GM19463 (cell line): ENCODE measurements at regions not wholly inside any gene's neighbourhood (a gene's known extent, or its start where the extent isn't known, plus 50 kb on each side); places are given as distances from the start of the nearest gene placed in this dataset.

ENCODE experiments used
- ATAC-seq: cut with Tn5 transposase; IDR thresholded peaks from one replicate; pipeline ENCODE4 v1.9.1; 2021; ENCODE audit warnings: mild to moderate bottlenecking, moderate library complexity; ENCODE audit not compliant: unreplicated experiment

DNA sequence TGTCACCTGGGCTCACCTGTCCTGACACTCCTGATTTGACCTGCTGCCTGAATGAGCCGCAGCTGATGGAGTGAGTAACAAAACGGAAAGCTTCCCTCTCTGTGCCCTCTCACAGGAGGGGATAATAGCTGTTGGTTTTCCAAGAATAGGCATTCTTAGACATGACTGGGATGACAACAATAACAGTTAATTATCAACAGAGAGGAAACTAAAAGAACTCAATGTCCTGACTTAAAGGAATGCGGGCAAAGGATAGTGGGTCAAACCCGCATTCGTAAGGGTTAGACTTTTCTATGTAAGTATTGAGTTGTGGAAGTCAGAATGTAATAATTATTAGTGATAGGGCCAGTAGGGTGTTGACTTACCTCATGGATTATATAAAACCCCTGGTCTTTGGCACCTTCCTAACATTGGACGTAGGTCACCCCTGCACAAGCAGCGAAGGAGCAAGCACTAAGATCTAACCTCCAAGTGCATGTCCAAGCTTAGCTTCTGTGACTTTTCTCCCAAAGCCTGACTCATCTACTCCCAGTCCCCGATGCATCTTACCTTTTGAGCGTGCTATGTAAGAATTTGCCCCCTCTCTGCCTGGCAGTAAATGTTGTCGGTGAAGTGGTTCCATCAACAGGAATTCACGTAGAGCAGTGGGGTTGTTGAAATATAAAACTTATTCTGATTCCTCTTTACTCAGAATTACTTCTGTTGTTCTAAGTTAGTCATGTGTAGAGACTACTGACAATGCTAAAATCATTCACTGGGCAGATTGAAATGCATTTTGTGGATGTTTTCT lies 442.3 kb downstream of the FGF9 start:
- no peak for ATAC-seq

DNA sequence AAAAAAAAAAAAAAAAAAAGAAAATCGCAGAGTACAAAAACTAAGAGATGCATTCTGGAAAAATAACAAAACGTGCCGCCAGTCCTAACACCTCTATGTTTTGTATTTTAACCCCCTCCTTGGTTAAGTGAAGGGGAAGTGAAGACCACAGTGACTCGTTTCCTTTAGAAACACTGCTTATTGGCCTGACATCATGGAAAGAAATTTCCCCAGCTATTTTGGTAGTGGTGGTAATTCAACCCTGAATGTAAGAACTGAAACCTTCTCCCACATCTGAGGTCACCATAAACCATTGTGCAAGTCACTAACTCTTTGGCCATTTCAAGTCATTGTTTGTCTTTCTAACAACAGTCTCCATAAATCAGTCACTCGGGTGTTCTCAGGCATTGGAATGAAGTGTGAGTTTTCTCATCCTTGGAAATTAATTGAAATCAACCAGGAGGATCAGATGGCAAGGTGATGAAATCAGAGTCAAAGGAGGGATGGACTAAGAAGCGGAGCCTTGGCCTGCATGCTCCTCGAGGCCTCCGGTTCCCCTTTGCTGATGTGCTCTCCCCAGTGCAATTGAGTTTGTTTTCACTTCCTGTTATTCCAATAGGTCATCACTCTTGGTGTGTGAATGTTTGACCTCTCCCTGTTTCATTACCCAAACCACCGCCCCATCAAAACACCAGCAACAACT lies 443.9 kb downstream of the FGF9 start:
- ATAC-seq, result peak; percentile 85

DNA sequence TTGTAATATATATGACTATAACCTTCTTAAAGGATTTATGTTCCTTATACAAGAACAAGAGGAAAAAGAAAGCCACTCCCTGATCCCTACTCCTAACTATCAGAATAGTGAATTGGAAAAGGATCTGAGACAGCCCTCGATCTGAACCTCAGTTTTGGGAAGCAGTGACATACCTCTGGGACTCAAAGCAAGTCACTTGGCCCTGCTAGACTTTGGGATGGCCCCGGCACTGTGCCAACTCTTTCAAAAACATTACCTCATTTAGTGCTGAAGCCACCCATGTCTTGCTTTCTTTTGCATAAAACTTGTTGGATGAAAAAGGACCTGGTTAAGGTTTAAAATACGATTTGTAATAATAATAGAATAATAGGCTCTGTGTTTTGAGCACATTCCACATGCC lies 447.3 kb downstream of the FGF9 start:
- ATAC-seq, result no peak

DNA sequence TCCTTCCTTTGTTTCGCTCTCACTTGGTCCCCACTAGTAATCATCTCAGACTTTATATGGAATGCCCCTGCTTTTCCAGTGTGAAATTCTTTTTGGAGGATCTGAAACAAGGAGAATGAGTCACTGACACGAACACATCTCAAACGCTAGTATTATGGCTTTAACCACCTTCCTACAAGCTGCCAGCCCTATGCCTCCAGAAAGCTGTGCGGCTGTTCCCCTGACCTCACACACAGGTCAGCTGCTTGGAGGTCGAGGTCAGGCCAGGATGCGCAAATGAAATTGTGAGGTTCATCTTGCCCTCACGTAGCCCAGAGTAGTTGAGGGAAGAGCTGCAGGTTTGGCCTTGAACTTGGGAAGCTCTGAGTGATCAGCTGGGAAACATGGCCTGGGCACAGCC lies 449.8 kb downstream of the FGF9 start:
- no peak for ATAC-seq

DNA sequence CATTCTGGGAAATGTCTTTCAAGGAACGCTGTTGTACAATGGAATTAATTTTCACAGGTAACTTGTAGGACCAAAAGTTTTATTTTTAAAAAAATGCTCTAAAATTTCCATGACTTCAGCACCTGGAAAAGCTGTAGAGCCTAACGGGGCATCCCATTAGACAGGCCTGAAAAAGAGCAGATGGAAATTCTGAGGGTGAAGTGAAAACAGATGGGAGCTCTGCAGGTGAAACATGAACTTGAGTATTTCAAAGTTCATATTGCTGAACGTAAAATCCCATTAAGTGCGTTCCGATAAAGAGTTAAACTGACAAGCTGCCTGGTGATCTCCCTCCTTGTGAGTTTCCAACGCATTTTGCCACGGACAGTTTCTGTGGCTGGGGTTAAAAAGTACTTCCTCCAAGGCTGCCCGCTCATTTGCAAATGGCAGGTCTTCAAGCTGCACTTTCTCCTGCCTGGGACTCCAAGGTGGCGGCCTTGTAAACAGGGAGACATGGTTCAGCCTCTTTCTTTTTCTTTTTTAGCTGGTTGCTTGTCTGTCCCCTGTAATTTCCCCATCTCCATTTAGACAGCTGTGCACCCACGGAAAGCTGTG lies 450.4 kb downstream of the FGF9 start:
- ATAC-seq, result no peak

DNA sequence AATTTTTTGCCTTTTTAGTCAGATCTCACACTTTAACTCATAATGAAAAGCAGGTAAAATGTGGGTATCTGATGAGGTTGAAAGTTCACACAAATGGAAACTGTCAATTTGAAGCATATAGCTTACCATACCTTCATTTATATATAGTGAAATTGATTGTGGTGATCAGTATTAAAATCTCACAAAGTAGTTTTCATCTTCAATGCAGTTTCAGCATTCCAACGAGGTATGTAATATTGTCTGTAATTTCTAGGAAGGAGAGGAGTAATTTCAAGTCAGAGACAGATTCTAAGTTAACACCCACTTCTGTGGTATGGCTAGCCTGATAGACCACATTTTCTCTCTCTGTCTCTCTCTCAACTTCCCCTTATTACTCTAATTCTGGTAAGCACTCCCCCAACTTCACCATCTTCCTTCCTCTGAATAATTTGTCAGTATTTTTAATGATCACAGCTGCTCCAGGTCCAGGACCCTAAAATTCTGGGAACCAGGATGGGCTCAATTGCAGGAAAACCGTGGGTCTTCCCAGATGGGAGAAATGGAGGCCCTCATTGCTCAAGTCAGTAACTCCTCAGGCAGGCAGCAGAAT lies 455.7 kb downstream of the FGF9 start:
- peak; percentile 90 for ATAC-seq

DNA sequence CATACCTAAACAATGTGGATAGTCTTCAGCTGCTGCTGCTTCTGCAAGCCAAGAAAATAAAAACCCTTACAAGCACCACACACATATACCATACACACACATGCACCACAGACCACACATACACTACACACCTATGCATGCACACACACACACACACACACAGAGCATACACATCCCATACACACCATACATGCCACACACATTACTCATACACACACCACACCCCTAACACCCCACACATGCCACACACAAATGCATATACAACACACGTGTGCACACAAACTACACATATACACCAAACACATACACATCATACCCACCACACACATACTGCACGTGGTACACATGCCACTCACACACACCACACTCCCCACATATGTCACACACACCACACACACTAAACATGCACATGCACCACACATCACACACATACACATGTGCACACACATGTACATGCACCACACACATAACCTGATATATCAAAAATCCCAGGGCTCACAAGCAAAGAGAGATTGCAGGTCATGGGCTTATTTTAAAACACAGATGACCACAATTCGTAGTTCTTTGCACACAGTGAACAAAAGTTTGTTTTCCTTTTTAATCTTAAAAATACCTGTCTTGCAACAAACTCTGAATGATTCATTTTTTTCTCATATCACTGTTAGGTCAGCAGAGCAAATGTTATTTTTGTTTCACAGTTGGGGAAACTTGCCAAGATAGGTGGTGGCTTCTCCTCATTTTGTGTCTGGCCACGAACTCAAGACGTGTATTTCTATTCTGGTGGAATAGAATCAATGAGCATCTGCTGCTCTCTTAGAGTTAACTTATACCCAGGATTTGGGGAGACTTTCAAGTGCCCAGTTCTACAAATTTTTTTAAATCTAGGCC lies 456.6 kb downstream of the FGF9 start:
- ATAC-seq, result no peak

DNA sequence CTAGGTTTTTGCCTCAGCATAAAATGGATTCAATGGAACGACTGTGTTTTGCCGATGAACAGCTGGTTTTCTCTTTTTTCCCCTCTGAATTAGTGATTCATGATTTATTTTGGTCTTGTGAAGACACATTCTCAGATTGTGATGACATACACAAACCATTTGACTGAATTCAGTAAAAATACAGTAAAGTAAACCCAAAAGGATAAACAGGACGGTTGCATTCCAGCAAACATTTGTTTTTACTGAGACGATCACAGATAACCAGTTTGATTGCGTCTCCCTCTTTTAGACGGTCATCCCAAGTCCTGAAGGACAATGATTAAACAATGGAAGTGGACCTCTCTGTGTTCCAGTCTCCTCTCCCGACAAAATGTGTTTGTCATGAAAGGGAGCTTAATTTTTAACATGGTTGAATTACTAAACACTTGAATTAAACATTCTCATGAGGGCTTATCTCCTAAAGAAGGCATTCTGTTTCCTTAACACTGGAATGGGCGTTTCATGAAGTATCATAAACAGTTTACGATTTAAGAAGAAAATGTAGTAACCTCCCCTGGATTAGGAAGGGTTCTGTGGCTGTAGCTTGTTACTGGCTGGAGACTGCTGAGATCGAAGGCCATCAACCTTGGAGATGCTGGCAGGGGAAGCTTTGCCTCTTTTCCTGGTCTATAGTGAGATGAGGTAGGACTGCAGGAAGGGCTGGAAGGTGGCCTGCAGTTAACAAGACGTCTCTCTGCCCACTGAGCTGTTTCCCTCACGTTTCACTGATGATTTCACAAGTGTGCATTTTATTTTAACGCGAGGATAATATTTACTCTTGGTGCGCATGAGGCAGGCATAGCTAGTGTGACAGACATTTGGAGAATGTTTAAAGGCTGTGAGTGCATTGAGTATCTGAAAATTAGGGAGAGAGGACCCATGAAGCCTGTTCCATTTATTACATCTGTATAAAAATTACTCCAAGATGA lies 457.9 kb downstream of the FGF9 start:
- ATAC-seq, result no peak

DNA sequence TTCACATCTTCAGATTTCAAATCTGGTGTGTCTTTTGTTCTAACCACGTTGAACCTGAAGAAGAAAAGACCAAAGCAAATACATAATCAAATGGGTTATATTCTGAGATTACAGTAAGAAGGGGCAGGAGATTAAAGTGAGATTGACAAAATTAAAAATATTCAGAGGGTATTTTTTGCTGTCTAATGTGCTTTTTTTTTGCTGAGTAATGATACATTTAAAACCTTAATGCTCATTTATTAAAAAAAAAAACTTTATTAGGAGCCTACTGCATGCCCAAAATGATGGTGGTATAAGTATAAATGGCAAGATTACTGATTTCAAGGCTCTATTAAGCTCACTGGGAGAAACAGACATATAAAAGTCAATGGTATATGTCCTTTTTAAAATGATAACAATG lies 459.4 kb downstream of the FGF9 start:
- ATAC-seq, result no peak

DNA sequence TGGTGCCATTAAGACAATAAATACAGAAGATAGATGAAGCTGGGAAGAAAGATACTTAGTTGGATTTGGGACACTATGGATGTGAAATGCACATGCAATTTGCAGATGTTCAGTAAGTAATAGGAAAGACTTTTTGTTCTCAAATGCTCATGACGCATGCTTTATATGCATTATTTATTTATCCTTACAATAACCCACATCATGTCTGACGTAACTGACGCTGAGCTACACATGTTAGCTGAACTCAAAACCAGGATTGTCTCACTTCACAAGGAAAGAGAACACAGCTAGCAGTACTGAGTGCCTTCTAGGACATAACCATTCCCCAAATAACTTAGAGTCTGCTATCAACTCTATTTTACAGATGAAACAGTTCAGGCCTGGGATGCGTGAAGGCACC lies 463.4 kb downstream of the FGF9 start:
- no peak for ATAC-seq

DNA sequence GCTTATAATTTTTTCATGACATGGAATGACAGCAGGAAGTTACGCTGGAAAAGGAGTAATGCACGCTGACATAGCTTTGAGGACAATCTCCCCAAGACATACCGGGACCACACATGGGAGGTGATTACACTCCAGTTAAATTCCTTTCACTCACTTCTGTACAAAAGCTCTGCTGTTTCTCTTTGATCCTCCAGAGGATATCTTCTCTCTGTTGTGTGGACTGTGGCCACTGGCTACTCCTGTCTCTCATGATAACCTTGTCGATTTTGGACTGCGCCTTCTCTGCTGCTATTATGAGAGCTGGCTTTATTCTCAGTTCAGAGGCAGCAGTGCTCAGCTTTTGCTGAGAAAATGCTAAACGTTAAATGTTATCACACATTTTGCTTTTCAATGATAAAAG lies 464.6 kb downstream of the FGF9 start:
- no peak for ATAC-seq

DNA sequence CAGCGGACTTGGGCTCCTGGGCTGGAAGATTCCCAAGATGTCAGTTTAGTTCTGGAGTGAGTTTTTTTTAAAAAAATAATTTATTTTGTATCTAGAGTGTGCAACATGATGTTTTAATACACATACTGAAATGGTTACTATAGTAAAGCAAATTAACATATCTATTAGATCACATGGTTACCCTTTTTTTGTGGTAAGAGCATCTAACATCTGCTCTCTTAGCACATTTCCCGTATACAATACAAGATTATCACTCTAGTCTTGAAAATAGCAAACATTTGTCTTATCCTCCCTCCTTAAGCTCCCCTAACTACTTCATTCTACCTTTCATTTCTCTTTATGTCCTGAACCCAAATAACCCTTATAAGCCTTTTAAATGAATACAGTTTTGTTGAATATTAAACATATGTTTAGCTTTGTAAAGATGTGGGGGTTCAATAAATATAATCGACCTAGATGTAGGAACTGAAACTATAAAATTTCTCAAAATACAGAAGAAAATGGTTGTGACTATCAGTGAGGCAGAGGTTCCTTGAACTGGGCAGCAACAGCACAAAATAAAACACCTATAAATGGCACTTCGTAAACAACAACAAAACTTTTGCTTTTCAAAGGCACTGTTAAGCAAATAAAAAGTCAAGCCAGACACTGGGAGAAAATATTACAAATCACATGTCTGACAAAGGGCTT lies 466.6 kb downstream of the FGF9 start:
- no peak for ATAC-seq

DNA sequence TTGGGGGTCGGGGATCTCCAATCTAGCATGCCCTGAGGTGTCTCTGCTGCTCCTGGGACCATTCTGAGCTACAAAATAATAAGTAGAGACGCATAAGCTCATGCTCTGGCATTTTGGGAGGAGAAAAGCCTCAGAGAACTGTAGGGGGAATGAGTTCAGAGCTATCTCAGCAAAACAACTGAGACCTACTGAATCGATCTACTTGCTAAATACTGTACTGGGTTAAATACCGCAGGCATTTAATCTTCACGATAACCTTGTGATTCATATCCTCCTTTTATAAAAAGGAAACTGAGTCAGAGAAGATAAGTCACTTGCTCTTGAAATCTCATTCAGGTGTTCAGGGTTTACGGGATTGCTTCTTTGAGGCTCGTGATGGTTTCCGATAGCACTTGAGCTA lies 468.1 kb downstream of the FGF9 start:
- no peak for ATAC-seq

DNA sequence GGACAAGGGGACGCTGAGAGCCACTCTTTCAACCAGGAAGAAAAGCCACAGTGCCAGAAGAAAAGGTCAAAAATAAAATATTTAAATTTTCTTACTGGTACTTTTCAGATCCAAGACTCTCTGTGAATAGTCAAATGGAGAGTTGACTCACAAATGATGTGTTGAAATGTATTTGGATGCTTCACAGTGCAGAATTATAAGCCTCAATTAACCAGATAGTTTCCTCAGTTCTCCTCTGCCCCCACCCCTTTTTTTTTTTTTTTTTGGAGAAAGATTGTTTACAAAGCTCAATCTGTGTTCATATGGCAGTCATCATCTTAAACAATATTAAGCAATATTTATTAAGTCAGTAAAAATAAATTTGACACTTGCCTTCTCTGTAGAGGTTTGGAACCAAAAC lies 470.8 kb downstream of the FGF9 start:
- no peak for ATAC-seq

DNA sequence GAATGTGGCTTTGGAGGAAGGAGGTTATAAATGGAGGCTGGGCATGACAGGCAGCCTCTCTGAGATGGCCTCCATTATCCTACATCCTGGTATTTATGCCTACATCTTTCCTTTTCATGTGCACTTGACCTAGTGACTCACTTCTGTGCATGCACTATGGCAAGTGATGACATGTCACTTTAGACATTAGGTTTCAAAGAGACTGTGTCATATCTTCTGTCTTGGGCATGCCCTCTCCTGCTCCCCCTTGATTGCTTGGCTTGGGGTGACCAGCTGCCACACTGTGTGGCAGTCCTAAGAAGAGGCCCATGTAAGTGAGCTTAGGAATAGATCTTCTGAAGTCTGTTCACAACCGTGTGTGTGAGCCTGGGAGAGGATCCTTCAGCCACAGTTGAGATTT lies 472.8 kb downstream of the FGF9 start:
- ATAC-seq, result no peak

DNA sequence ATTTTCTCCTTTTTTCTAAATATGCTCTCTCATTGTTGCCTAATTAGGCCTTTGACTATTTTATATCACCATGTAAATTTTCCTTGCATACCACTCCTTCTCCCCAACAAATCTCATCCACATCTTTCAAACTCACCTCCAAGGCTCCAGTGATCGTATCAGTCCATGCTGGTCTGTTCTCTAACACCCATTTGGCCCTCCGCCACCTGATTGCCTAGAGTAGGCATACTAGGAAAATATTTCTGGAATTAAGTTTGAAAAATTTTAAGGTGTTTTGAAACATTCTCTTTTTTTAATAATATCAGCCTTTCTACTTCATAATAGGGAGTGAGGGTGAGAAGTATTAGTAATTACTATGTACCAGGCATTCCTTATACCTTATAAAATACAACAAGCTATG lies 473.9 kb downstream of the FGF9 start:
- ATAC-seq, result no peak

DNA sequence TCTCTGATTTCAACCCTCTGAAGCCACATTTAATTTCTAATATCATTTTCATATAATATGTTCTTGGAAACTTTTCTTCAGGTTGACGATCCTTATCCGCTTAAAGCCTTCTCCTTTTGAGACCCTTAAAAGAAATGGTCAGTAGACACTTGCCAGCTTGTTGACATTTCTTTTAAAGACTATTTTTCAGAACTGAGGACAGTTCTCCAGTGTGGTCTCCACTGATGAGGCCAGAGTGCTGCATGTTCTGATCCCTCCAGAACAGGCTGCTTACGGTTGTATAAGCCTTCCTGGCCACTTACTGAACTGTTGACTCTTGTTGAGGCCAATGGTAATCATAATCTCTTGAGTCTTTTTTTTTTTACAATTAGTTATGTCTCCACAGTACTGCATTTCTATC lies 477.3 kb downstream of the FGF9 start:
- ATAC-seq, result no peak

DNA sequence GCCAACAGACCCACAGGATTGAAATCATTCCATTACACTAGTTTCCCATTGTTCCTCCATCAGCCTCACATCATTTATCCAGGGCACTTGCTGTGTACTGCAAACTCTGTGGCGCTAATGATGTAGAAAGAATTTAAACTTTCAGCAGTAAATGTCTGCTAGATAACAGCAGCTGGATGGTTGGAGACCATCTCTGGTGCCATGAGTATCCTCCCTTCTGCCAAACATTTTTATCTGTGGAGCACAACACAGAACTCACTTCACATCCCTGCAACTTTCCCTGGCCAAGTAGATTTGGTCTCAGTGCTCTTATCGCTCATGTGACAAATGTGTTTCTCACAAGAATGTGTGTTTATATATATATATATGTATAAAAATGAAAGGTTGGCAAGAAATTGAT lies 481.9 kb downstream of the FGF9 start:
- ATAC-seq, result no peak

DNA sequence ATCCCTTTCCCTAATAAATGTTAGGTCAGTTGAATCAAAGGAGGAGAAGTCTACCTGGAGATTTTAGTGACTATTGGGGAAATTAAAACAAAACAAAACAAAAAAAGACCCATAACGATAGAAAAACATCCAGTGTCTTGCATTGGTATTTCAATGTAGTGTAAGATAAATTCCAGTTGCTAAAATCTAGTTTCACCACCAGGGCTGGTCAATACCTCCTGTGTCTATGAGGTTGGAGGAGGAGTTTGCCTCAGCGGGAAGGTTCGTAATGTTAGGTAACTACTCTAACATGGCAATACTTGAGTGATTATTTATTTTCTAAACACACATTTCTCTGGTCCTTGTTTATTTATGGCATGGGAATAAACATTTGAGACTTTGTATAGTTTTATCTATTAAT lies 483.2 kb downstream of the FGF9 start:
- no peak for ATAC-seq
